HG03135 (cell line): ENCODE measurements at regions not wholly inside any gene's neighbourhood (a gene's known extent, or its start where the extent isn't known, plus 50 kb on each side); places are given as distances from the start of the nearest gene placed in this dataset.

Experiments
- ATAC-seq: cut with Tn5 transposase; IDR thresholded peaks from one replicate; pipeline ENCODE4 v1.9.1; 2021; ENCODE audit warnings: mild to moderate bottlenecking, moderate library complexity; ENCODE audit not compliant: unreplicated experiment

DNA sequence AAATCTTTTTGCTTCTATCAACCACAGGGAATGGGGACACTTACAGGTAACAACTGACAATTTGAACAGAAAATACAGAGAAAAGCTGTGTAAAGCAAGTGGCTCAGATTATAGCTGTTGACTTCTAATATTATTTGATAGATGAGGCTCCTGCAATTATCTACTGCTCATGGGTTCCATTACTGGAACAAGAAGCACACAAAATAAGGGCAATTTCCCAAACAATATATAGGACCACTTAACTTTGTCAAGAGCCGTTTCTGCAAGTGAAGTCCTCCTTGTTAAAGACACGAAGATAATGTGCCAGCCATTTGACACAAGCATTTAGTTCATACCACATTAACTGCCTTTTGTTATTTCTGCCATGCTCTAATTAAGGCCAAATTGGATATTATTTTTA lies 315.5 kb upstream of the ARID1B start:
- no peak for ATAC-seq

DNA sequence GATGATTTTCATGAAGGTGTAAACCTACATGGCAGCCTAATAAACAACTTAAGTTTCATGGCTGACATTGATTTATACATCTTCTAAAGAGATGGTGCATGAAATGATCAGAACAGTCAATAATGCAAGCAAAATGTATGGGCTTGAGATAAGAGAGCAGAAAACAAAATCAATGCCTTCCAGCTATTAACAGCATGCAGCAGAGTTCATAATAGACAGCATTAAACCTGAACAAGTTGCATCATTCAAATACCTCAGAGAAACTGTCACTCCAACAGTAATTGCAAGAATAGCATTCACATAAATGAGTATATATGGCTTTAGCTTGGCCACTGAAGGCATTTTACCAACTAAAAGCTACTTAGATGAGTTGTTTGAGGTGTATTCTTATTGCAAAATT lies 319.6 kb upstream of the ARID1B start:
- ATAC-seq: no peak

DNA sequence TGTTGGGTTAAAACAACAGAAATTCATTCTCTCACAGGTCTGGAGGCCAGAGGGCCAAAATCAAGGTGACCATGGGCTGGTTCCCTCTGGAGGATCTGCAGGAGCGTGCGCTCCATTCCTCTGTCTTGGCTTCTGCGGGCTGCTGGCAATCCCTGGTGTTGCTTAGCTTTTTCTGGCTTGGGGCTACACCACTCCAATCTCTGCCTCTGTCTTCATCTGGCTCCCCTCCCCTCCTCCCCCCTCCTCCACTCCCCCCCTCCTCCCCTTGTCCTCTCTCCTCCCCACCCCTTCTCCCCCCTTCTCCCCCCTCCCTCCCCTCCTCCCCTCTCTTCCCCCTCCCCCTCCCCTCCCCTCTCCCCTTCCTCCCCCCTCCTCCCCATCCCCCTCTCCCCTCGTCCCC lies 321.3 kb upstream of the ARID1B start:
- ATAC-seq: no peak

DNA sequence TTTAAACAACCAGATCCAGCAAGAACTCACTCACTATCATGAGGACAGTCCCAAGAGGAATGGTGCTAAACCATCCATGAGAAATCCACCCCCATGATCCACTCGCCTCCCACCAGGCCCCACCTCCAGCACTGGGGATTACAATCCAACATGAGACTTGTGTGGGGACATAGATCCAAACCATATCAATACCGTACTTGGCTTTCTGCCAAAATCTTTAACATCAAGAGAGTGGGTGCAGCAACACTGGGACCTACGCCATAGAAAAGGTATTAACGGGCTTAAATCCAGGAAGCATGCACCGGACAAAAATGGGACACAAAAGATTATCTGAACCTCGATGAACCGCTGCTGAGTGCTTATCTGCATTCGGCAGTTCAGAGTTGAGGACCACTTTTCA lies 322.3 kb upstream of the ARID1B start:
- ATAC-seq: no peak

DNA sequence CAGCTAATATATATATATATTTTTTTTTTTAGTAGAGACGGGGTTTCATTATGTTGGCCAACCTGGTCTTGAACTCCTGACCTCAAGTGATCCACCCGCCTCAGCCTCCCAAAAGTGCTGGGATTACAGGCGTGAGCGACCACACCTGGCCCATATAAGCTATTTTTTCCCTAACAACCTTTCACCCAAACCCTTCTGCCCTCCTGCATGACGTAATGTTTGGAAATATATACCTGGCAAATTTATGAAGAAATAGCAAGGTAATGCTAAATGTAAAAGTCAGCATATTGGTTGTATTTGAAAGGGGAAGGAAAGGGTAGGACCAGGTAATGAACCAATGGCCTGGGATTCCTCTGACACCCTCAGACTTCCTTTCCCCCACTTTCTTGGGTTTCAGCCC lies 325.5 kb upstream of the ARID1B start:
- no peak for ATAC-seq

DNA sequence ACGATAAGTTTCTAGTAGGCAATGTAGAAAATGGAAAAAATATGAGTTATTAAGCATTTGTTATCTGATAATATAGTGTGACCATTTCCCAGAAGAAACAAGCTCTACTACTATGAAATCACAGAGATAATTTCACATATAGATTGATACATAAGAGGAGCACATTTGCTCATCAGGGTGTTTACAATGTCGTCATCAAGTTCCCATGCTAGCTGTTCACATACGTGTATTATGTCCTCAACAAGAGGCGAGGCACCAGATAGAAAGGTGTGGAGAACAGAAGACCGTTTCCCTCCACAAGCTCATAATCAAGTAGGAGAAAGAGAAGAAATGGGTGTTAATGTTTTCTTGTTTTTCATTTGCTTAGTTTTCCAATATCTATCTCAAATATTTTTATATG lies 326.1 kb upstream of the ARID1B start:
- ATAC-seq: no peak

DNA sequence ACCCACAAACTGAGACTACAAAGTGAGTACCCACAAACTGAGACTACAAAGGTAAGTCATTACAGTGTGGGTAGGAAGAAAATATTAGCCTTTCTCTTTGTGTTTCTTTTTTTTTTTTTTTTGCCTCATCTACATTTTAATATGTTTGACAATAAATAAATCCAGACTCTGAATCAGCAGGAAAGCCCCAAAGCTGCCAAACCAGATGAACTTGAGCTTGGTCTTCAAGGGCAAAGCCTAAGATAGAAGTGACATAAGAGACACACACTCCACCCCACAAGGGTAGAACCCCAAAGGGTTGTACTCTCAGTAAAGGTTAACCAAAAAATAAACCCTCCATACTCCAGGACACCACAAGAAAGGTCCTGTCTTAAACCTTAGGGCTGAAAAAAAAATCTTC lies 326.8 kb upstream of the ARID1B start:
- no peak for ATAC-seq

DNA sequence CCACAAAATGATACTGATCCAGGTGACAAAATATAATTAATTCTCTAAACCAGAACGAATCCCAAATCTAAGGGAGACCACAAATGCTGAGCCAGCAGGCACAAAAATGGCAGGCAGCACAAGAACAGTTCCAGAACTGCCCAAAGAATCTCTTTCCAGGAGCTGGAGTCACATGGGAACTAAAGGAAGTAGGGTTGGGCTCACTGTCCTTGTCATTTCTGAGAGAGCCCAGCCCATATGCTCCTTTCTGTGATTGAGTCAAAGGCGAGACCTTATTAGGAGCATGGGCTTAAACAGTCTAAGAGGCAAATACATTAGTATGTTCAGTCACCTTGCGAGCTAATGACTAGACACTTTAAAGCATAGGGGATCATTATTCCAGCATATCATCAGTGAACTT lies 327.6 kb upstream of the ARID1B start:
- ATAC-seq: no peak

DNA sequence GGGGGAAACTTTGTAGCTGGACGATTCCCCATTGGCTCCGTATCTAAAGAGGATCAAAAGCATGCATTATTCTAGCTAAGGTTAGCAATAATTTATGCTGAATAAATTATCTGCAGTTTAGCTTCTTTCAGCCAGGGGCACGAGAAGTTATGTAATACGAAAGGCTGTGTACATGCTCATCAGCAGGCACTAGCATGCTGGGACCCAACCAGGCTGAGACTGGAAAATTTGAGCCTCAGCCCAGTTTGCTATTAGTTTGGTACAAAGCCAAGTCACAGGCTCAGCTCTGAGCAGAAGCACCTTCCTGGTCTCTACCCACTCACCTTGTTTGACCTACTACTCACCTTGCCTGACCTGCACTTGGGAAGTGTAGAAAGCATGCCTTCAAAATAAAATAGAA lies 328.1 kb upstream of the ARID1B start:
- no peak for ATAC-seq

DNA sequence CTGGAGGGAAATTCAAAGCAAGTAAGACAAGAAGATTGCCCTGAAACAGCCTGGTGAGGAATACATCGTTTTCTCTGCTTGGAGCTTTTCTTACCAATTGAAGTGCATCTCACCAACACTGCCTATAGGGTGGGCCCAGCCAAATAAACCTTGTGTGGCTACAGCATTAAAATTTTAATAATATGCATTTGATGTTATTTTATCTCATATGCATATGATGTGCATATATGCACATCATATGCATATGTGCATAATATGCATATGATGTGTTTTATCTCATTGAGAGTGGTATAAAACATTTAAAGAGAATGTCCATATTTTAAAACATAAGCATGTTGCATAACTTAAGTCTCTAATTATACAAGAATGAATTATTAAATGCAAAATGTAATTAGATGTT lies 328.6 kb upstream of the ARID1B start:
- no peak for ATAC-seq

DNA sequence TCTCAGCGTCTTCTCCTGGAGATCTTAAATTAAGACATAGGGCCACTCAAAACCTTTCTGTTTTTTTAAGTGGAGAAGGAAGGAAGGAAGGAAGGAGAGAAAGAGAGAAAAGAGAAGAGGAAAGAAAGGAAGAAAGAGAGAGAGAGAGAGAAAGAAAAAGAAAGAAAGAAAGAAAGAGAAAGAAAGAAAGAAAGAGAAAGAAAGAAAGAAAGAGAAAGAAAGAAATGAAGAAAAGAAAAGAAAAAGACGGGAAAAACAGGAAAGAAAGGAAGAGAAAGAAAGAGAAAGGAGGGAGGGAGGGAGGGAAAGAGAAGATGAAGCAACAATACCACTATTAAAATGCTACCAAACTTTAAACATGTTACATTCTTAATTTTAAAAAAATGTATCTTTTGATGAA lies 336.5 kb upstream of the ARID1B start:
- no peak for ATAC-seq

DNA sequence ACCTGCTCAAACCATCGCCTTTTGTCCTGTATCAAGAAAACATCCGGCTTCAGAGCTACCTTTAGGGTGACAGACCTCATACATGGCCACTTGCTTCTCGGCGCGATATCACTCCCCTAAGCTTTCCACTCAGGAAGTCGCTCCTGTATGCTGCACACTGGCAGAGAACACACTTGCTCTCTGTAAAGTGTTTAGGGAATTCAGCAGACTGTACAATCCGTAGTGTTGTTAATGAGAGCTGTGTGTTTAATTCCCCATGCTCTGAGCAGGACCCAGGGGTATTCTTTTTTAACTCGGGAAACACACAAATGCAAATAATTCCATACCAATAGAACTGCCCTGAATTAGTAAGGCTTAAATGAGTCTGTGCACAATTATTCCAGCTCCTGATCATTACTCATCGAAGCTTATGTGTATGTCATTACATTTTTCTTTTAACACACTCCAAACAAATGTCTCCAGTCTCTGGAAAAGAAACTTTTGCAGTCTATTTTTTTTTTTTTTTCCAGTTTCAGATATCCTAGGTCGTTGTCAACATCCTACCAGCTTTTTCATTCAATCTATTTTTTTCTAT lies 338.7 kb upstream of the ARID1B start:
- ATAC-seq: no peak

DNA sequence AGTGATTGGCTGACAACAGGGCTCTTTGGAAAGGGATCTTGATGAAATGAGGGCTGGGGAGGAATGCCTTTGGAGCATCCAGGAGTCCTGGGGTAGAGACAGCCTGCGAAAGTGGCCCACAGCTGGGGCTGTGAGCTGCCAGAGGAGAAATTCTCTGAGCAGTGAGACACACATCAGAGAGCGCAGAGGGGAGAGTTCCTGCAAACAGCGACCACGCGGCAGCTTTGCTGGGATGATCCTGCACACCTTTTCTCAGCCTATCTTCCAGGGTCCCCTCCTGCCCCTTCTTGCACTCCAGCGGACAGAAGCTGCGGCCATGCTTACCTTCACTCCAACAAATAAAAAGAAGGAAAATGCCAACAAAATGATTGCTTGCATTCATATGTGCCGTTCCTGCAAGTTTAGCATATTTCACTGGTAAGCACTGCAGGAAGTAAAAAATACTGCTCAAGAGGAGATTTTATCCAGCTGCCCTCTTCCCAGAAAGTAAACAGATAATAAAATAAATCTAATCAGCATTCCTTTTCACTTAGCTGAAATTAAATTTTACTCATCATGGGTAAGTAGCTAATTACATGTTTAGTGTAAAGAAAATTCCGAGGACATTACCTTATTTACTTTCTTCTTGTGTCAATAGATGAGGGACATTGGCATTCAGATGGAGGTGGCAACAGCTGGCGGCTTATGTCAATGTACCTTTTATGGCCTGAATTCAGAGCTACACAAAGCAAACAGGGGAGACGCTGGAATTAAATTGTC lies 339.9 kb upstream of the ARID1B start:
- no peak for ATAC-seq

DNA sequence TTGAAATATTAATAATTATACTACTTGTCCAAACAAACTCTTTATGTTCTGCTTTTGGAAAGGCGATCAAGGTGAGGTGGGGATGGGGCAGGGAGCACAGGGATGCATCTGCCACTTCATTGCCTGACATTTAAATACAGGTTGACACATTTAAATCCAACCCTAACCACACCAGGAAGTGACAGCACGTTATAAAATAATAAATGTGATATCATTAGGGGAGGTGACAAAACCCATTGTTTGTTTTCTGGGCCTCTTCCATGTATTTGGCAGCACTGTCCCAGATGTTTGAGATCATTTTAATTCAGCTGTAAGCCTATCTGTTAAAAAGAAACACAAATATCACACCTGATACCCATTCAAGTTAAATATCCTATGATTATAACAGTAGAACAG lies 342.4 kb upstream of the ARID1B start:
- no peak for ATAC-seq

DNA sequence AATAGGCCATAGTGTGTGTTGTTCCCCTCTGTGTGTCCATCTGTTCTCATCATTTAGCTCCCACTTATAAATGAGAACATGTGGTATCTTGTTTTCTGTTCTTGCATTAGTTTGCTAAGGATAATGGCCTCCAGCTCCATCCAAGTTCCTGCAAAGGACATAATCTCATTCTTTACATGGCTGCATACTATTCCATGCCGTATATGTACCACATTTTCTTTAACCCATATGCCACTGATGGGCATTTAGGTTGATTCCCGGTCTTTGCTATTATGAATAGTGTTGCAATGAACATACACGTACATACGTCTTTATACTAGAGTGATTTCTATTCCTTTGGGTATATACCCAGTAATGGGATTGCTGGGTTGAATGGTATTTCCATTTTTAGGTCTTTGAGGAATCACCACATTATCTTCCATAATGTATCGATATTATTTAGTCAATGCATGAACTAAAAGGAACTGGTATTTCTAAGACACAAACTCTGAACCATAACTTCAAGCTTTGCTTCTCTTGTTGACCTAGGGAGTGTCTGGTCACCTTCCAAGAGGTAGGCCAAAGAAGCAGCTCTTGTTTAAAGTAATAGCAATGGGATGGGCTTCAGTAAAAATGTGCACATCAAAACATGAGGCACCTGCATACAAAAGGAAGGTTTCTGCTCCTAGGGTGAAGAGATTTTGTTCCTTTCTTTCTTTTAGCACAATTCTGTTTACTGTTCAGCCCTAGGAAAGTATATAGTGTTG lies 343.0 kb upstream of the ARID1B start:
- ATAC-seq: no peak

DNA sequence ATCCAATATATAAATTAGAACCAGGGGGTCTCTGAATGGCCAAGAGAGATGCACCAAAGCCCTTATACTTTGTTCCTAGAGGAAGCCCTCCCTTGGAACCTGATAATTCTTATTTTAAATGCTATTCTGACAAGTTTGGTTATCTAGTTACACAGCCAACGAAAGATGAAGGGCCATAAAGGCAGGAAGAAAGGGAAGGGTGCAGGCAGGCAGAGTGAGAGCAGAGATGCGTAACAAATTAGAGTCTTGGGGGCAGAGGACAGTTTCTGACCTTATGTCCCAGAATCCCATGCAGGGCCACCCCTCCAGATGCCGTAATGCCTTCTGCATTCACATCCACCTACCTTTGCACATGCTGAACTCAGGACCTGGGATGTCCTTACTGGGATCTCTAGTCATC lies 344.6 kb upstream of the ARID1B start:
- no peak for ATAC-seq

DNA sequence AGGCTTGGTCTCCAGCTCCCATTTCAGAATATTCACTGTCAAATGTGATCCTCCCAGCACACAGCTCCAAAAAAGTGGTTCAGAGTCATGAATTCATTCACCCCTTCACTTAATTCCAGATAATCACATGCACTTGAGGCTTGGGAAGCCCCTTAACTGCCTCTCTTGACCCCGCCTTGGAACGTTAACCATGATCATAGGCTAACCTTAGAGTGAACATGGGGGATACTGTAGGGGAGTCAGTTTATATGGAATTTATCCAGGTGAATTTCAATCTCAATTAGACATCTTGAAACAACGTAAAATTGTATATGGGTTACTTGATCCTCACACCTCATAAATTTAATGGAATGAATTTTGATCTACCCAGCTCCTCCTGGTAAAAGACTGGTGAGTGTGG lies 346.8 kb upstream of the ARID1B start:
- no peak for ATAC-seq

DNA sequence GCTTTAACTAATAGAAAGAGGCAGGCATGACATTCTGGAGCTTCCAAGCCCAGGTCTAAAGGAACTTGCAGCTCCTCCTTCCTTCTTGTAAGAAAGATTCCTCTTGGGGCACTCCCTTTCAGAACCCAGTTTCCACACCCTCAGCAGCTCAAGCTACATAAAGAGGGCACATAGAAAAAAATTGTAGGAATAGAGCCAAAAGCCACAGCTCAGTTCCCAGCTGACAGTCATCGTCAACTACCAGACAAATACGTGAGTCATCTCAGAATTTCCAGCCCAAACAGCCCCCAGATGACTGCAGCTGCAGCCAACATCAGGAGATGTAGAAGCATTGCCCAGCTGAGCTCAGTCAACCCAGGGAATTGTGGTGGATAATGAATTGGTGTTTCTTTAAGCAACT lies 349.8 kb upstream of the ARID1B start:
- no peak for ATAC-seq

DNA sequence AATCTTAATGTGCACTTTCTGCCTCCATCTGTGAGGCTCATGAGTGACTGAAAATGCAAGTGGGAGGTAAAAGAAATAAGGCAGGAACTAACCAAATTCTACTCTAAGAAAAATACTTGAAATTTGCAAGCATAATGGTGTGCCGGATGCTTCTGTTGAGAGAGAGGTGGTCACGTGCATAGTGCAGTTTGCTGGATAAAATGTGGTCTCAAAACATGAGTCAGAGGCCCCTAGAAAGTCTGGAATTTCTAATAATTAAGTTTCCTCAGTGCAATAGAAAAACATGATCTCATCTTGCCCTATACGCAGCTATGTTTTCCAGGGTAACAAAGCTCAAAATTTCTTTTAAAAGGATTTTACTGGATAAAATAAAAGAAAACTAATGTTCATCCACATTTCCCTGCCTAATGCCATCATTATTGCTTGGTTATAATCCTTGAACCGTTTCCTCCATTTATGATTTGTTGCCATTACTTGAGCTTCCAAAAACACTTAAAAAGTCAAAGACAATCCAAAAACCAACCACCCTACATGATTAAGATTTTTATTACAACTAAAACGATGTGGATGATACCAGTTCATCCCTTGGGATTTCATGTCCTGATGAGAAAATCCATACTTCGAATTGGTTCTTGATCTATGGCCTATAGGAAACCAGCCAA lies 351.7 kb upstream of the ARID1B start:
- ATAC-seq: no peak

DNA sequence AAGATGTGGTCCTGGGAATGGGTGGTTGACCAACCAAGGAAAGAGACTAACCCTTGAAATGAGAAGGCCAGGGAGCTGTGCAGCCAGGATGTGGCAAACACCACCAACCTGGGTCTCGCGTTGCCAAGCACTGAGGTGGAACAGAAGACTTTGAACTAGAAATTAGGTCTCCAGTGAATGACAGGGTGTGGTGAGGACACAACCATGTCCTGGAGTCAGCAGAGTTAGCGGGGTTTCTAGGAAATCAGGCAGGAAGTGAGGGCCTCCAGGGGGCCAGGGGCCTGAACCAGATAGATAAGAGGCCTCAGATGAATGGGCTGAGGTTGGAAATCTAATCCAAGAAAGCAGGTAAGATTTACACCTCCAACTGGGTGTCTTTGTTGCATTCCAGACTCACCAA lies 353.3 kb upstream of the ARID1B start:
- no peak for ATAC-seq

DNA sequence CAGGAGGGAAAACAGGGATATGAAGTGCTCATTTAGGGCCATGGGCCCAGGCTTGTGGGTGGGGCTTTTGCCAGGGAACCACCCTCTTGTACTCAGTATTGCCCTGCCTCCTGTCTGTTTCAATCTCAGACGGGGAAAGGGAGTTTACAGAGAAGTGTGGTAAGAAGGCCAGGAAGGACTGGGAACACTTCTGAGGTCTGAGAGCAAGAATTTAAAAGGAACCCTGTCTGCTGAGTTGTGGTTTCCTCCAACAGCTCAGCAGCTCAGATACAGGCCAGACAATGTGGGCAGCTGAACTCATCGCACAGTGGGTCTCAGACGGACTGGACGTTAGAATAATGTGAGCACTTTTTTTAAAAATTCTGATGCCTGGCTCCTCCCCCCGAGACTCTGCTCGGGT lies 354.1 kb upstream of the ARID1B start:
- no peak for ATAC-seq

DNA sequence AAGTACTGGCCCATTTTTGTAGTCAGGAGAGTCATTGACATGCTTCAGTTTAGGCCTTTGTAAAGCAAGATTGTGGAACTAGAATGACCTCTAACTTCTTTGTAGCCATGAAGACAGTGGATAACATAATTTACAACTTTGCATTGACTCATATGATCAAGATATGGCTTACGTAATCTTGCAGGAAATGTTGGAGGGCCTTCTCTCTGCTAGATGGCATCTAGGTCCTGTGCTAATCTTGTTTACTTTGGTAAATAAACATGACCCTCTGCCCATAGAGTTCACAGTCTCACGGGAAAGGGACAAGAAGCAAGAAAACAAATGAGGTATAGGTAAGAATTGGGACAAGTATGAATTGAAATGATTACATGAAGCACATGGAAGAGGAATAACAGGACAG lies 355.2 kb upstream of the ARID1B start:
- no peak for ATAC-seq
